LNCaP clone FGC (cell line): ENCODE measurements at regions not wholly inside any gene's neighbourhood (a gene's known extent, or its start where the extent isn't known, plus 50 kb on each side); places are given as distances from the start of the nearest gene placed in this dataset.
"Not testable (repeated sequence)": the region's sequence is repeated elsewhere in the genome, so short reads cannot be mapped to it uniquely, and the experiment has no call there.

Experiments
- DNase-seq: peaks from one replicate; pipeline ENCODE4 v3.0.0-alpha.2; 2011; ENCODE audit warnings: low read depth
- H3K4me3 ChIP-seq: 2 replicates; pipeline ENCODE4 v1.5.1; 2011; ENCODE audit warnings: mild to moderate bottlenecking, low read depth, low read length, control low read depth
- CTCF ChIP-seq: IDR thresholded peaks from 2 replicates; pipeline ENCODE4 v1.5.1; 2012; ENCODE audit warnings: mild to moderate bottlenecking; ENCODE audit not compliant: control insufficient read depth, insufficient read depth; ENCODE audit errors: extremely low read depth

DNA sequence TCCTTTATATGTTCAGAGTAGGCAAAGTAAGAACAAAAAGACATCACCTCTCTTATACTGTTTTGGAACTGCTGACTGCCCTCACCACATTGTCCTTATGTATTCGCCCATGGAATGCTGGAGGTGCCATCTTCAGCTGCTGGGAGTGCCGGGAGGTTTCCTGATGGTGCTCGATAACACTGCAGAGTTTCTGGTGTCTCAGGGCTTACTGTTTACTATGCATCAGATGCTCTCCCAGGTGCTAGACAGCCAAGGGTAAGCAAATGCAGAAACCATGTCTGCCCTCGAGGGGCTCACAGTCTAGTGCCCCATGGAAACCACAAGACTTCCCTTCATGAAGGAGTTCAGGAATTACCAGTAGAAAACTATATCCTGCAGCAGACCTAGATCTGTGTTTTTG, 70.1 kb upstream of the SMIM23 start:
- no peak overlapping the region for H3K4me3 ChIP-seq
- no peak for DNase-seq
- TF ChIP-seq CTCF = no peak

- DNase-seq = no peak
- no peak for TF ChIP-seq CTCF
- no peak overlapping the region for H3K4me3 ChIP-seq
Observed at GRCh38 chr5:171720086-171720485, 65.5 kb upstream of the SMIM23 start.

DNA sequence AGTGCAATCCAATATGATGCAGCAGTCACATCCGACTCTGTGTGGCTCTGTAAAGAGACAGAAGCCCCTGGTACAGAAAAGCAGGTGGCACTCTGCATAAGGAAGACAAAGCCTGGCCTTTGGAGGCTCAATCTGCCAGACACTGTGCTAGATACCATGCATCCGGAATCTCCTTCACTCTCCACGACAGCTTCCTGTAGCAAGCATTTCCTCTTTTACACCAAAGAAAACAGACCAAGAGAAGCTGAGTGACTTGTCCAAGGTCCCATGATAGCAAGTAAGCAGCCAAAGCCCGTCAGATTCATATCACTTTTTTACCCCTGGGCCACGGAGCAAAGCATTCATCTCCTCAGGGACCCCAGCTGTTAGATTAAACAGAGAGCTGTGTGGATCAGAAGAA, 64.2 kb upstream of the SMIM23 start:
- no peak overlapping the region for H3K4me3 ChIP-seq
- no peak for DNase-seq
- no peak for TF ChIP-seq CTCF

GRCh38 chr5:171724468-171725204, 61.0 kb upstream of the SMIM23 start:
- no peak for DNase-seq
- TF ChIP-seq CTCF = no peak
- H3K4me3 ChIP-seq = no peak overlapping the region

- H3K4me3 ChIP-seq = no peak overlapping the region
- TF ChIP-seq CTCF = no peak
- DNase-seq = no peak
Observed at GRCh38 chr5:171725205-171725601, 60.4 kb upstream of the SMIM23 start.

GRCh38 chr5:171726819-171727218, 58.8 kb upstream of the SMIM23 start:
- not testable (repeated sequence) for DNase-seq, H3K4me3 ChIP-seq

DNA sequence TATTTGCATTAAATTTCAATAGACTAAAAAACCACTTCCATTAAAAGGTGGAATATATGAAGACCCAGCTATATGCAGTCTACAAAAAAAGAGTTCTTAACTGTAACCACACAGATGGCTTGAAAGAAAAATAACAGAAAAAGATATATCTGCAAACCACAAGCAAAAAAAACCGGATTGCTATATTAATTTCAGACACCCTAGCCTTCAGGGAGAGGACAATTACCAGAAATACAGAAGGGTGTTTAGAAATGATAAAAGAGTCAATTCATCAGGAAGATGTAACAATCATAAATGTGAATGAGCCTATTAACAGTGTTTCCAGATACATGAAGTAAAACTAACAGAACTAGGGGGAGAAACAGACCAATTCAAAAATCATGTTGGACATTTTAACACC, 56.9 kb upstream of the SMIM23 start:
- no peak overlapping the region for H3K4me3 ChIP-seq
- DNase-seq = no peak
- TF ChIP-seq CTCF = no peak
